Keratinocyte (primary cell): ENCODE measurements at regions not wholly inside any gene's neighbourhood (a gene's known extent, or its start where the extent isn't known, plus 50 kb on each side); places are given as distances from the start of the nearest gene placed in this dataset.

Experiments used
- DNase-seq: peaks from one replicate; pipeline ENCODE4 v3.0.0-alpha.2; 2011; ENCODE audit warnings: low read depth, missing footprints, low spot score
- FAIRE-seq: peaks from 2 replicates; lab custom pipeline; 2011; peaks lifted over from hg19 to GRCh38; lab: Jason Lieb, UNC
- H2AFZ ChIP-seq: 2 replicates; pipeline ENCODE4 v1.6.0; 2012; ENCODE audit warnings: low read length, control low read depth, inconsistent platforms; ENCODE audit not compliant: control insufficient read depth
- H3K27ac ChIP-seq: 2 replicates; pipeline ENCODE4 v1.5.1; 2011; ENCODE audit warnings: low read length; ENCODE audit not compliant: control insufficient read depth, insufficient read depth
- H3K27me3 ChIP-seq: 3 replicates; pipeline ENCODE4 v1.6.0; 2011; ENCODE audit warnings: low read length; ENCODE audit not compliant: control insufficient read depth, insufficient read depth; ENCODE audit errors: extremely low read depth
- H3K36me3 ChIP-seq, 2 experiments: 2 replicates in 1 of 2; 3 replicates in 1 of 2; pipeline ENCODE4 v1.5.1; 2011; ENCODE audit warnings: low read length in 2 of 2, mild to moderate bottlenecking in 1 of 2; ENCODE audit not compliant: control insufficient read depth in 2 of 2, insufficient read depth in 2 of 2; ENCODE audit errors: extremely low read depth in 1 of 2
- H3K4me1 ChIP-seq: 3 replicates; pipeline ENCODE4 v1.5.1; 2011; ENCODE audit warnings: low read length; ENCODE audit not compliant: control insufficient read depth, insufficient read depth; ENCODE audit errors: extremely low read depth
- H3K4me2 ChIP-seq: 3 replicates; pipeline ENCODE4 v1.6.0; 2011; ENCODE audit warnings: low read depth, low read length; ENCODE audit not compliant: control insufficient read depth, insufficient read depth; ENCODE audit errors: extremely low read depth
- H3K4me3 ChIP-seq, 3 experiments: fragments of 200-600 bp in 1 of 3; sonication (generic) in 1 of 3; 2 replicates in 2 of 3; 3 replicates in 1 of 3; pipeline ENCODE4 v1.5.1; 2011 to 2016; ENCODE audit warnings: low read length in 3 of 3, mild to moderate bottlenecking in 3 of 3, control low read depth in 2 of 3, inconsistent platforms in 1 of 3, low read depth in 1 of 3, mixed read lengths in 1 of 3, mixed run types in 1 of 3, moderate library complexity in 1 of 3; ENCODE audit not compliant: control insufficient read depth in 2 of 3, insufficient read depth in 2 of 3; ENCODE audit errors: extremely low read depth in 1 of 3
- H3K79me2 ChIP-seq: 2 replicates; pipeline ENCODE4 v1.6.0; 2012; ENCODE audit warnings: low read length; ENCODE audit not compliant: control insufficient read depth, insufficient read depth
- H3K9ac ChIP-seq: 3 replicates; pipeline ENCODE4 v1.6.0; 2011; ENCODE audit warnings: low read length; ENCODE audit not compliant: control insufficient read depth, insufficient read depth; ENCODE audit errors: extremely low read depth
- H3K9me1 ChIP-seq: 3 replicates; pipeline ENCODE4 v1.6.0; 2011; ENCODE audit warnings: low read length; ENCODE audit not compliant: control insufficient read depth, insufficient read depth; ENCODE audit errors: extremely low read depth
- H3K9me3 ChIP-seq: 2 replicates; pipeline ENCODE4 v1.5.1; 2012; ENCODE audit warnings: low read depth, low read length; ENCODE audit not compliant: control insufficient read depth
- H4K20me1 ChIP-seq: 3 replicates; pipeline ENCODE4 v1.6.0; 2011; ENCODE audit warnings: low read length; ENCODE audit not compliant: control insufficient read depth, insufficient read depth; ENCODE audit errors: extremely low read depth
- CTCF ChIP-seq, 3 experiments: IDR thresholded peaks in 1 of 3; conservative IDR thresholded peaks in 1 of 3; optimal IDR thresholded peaks in 1 of 3; 2 replicates in 2 of 3; 3 replicates in 1 of 3; pipeline versions ENCODE3 to v1.5.1; 2011; ENCODE audit warnings: low read length in 3 of 3, mild to moderate bottlenecking in 3 of 3, moderate library complexity in 2 of 3, control low read depth in 1 of 3, inconsistent platforms in 1 of 3; ENCODE audit not compliant: insufficient read depth in 2 of 3; ENCODE audit errors: extremely low read depth in 1 of 3
- EZH2 ChIP-seq: IDR thresholded peaks from one replicate; pipeline ENCODE4 v1.6.1; 2012; ENCODE audit warnings: inconsistent platforms, mild to moderate bottlenecking, low read length, moderate library complexity
- dilution Hi-C: fragments of 300-500 bp; cut with MboI; formaldehyde crosslinking; loops from one replicate; pipeline ENCODE4 v1.7.0; 2020; ENCODE audit warnings: low sequenced_read_pairs; ENCODE audit not compliant: extremely low pct_ligation_motif_present

GRCh38 chr3:99487894-99488293, 150.5 kb upstream of the COL8A1 start:
- H3K9ac ChIP-seq = no peak overlapping the region
- no peak overlapping the region for H3K27ac ChIP-seq
- no peaks in the 10 kb centered on the region for H3K9me1 ChIP-seq
- DNase-seq (no peak), FAIRE-seq (no peak)
- H3K27me3 ChIP-seq = no peaks in the 10 kb centered on the region
- peaks cover 2% of the 10 kb centered on the region for H3K9me3 ChIP-seq
- H3K4me3 ChIP-seq = no peak overlapping the region
- no peak for TF ChIP-seq CTCF (optimal IDR thresholded peaks at IDR 0.05 in 1 of 3, IDR thresholded peaks at IDR 0.05 in 1 of 3, conservative IDR thresholded peaks at IDR 0.05 in 1 of 3; ENCODE audit: extremely low read depth in 1 of 3, insufficient read depth in 2 of 3, low read length in 3 of 3)
- no peak for TF ChIP-seq EZH2
- no peak overlapping the region for H3K4me2 ChIP-seq
- H3K79me2 ChIP-seq = no peaks in the 10 kb centered on the region
- dilution Hi-C loops = no loop called here
- no peaks in the 10 kb centered on the region for H3K36me3 ChIP-seq
- H2AFZ ChIP-seq = no peak overlapping the region
- H4K20me1 ChIP-seq = no peaks in the 10 kb centered on the region
- H3K4me1 ChIP-seq = no peaks in the 10 kb centered on the region

DNA sequence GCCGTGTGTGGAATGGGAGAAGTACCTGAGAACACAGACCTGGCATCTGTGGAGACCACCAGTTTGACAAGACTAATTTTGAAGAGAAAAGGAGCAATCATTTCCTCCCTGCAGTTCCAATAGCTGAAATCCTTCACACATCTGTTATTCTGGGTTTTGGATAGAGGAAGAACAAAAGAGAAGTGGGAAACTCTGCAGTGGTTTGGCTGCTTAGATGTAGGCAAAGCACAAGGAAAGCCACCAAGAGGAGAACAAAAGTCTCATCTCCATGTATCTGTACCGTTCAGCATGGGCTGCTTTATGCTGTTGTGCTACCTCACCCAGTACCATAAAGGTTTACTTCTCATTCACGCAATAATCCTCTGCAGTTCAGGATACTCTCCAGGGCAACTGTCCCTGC, 153.1 kb upstream of the COL8A1 start:
- H3K4me3 ChIP-seq = no peak overlapping the region
- H3K4me2 ChIP-seq = no peak overlapping the region
- no peaks in the 10 kb centered on the region for H3K36me3 ChIP-seq
- H3K4me1 ChIP-seq = no peaks in the 10 kb centered on the region
- no peaks in the 10 kb centered on the region for H4K20me1 ChIP-seq
- H3K9me1 ChIP-seq = no peaks in the 10 kb centered on the region
- dilution Hi-C loops = no loop called here
- no peak overlapping the region for H2AFZ ChIP-seq
- H3K9me3 ChIP-seq = peaks cover 2% of the 10 kb centered on the region
- no peak overlapping the region for H3K9ac ChIP-seq
- H3K27ac ChIP-seq = no peak overlapping the region
- TF ChIP-seq CTCF (optimal IDR thresholded peaks at IDR 0.05 in 1 of 3, IDR thresholded peaks at IDR 0.05 in 1 of 3, conservative IDR thresholded peaks at IDR 0.05 in 1 of 3; ENCODE audit: extremely low read depth in 1 of 3, insufficient read depth in 2 of 3, low read length in 3 of 3) = no peak
- no peak for TF ChIP-seq EZH2
- H3K79me2 ChIP-seq = no peaks in the 10 kb centered on the region
- FAIRE-seq = no peak
- DNase-seq = no peak
- H3K27me3 ChIP-seq = no peaks in the 10 kb centered on the region
